Tibial artery (tissue), 4 donors: ENCODE measurements at regions not wholly inside any gene's neighbourhood (a gene's known extent, or its start where the extent isn't known, plus 50 kb on each side); places are given as distances from the start of the nearest gene placed in this dataset.

Experiments
- DNase-seq, 2 donors: peaks; one replicate each; pipeline ENCODE4 v3.0.0-alpha.2; 2019
- H3K27ac ChIP-seq, 2 donors: fragments of 200-600 bp; sonication (generic) in 1 of 2; 1 replicate in 1 of 2; 2 replicates in 1 of 2; pipeline ENCODE4 v1.5.1; 2018 to 2019; ENCODE audit warnings: mild to moderate bottlenecking in 1 of 2
- H3K27me3 ChIP-seq, 2 donors: fragments of 200-600 bp; sonication (generic) in 1 of 2; one replicate each; pipeline versions ENCODE4 v1.5.1 to v1.6.0; 2016 to 2019
- H3K36me3 ChIP-seq, 3 donors: fragments of 200-600 bp; sonication (generic) in 2 of 3; one replicate each; pipeline ENCODE4 v1.5.1; 2016 to 2019; ENCODE audit warnings: mild to moderate bottlenecking in 2 of 3
- H3K4me1 ChIP-seq, 4 donors: fragments of 200-600 bp; sonication (generic) in 2 of 4; 1 replicate in 3 of 4; 2 replicates in 1 of 4; pipeline ENCODE4 v1.5.1; 2016 to 2019
- H3K4me3 ChIP-seq, 2 donors: fragments of 200-600 bp; sonication (generic) in 1 of 2; 1 replicate in 1 of 2; 2 replicates in 1 of 2; pipeline ENCODE4 v1.5.1; 2018 to 2019; ENCODE audit warnings: mild to moderate bottlenecking in 2 of 2
- H3K9me3 ChIP-seq, 3 donors: fragments of 200-600 bp; sonication (generic) in 1 of 3; one replicate each; pipeline ENCODE4 v1.5.1; 2016 to 2019
- intact Hi-C: fragments of 100-400 bp; cut with DNase I; formaldehyde crosslinking; loops from one replicate; pipeline ENCODE4 v1.15.0; 2023; ENCODE audit warnings: low total_unique reads
- TF ChIP-seq, protein P1 (sequence below), 2 experiments: fragments of 200-600 bp in 1 of 2; fragments of 450-650 bp in 1 of 2; IDR thresholded peaks; one replicate each; pipeline ENCODE4 v1.5.1; 2017 to 2019; ENCODE audit warnings: antibody characterized with exemption in 2 of 2, mild to moderate bottlenecking in 1 of 2, moderate library complexity in 1 of 2

DNA sequence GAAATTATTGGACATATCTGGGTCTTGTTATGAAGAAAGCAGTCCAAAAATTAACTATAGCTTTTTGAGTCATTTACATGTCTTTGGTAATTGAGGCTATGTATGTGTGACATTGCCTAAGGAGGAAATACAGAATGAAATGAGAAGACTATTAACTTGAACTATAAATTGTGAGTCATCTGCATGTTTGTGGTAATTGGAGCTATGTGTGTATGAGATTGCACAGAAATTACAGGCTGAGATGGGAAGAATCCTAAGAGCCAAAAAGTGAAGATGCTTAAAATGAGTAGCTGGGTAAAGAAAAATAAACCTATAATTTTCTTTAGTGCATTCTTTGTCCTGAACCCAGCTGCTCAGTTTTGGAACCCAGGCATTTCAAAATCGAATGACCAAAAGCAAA is 747.6 kb upstream of the EDIL3 start:
- no peaks in the 10 kb centered on the region for H3K4me1 ChIP-seq
- no peaks in the 10 kb centered on the region for H3K27me3 ChIP-seq
- H3K9me3 ChIP-seq, result no peaks in the 10 kb centered on the region
- TF ChIP-seq, protein P1, sequence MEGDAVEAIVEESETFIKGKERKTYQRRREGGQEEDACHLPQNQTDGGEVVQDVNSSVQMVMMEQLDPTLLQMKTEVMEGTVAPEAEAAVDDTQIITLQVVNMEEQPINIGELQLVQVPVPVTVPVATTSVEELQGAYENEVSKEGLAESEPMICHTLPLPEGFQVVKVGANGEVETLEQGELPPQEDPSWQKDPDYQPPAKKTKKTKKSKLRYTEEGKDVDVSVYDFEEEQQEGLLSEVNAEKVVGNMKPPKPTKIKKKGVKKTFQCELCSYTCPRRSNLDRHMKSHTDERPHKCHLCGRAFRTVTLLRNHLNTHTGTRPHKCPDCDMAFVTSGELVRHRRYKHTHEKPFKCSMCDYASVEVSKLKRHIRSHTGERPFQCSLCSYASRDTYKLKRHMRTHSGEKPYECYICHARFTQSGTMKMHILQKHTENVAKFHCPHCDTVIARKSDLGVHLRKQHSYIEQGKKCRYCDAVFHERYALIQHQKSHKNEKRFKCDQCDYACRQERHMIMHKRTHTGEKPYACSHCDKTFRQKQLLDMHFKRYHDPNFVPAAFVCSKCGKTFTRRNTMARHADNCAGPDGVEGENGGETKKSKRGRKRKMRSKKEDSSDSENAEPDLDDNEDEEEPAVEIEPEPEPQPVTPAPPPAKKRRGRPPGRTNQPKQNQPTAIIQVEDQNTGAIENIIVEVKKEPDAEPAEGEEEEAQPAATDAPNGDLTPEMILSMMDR (IDR thresholded peaks at IDR 0.05), result no peak
- intact Hi-C loops, result no loop called here
- no peak overlapping the region for H3K27ac ChIP-seq
- H3K4me3 ChIP-seq, result no peak overlapping the region
- no peak for DNase-seq
- no peaks in the 10 kb centered on the region for H3K36me3 ChIP-seq

GRCh38 chr5:85140471-85140870 is 755.8 kb upstream of the EDIL3 start:
- no peaks in the 10 kb centered on the region for H3K4me1 ChIP-seq
- DNase-seq, result no peak
- intact Hi-C loops, result no loop called here
- H3K27ac ChIP-seq, result no peak overlapping the region
- H3K4me3 ChIP-seq, result no peak overlapping the region
- H3K27me3 ChIP-seq, result no peaks in the 10 kb centered on the region
- H3K9me3 ChIP-seq, result no peaks in the 10 kb centered on the region
- TF ChIP-seq, protein P1 (IDR thresholded peaks at IDR 0.05), result no peak
- H3K36me3 ChIP-seq, result no peaks in the 10 kb centered on the region

- no peak overlapping the region for H3K4me3 ChIP-seq
- no peaks in the 10 kb centered on the region for H3K9me3 ChIP-seq
- no peaks in the 10 kb centered on the region for H3K4me1 ChIP-seq
- intact Hi-C loops, result no loop called here
- no peak for DNase-seq
- H3K27ac ChIP-seq, result no peak overlapping the region
- no peaks in the 10 kb centered on the region for H3K36me3 ChIP-seq
- TF ChIP-seq, protein P1 (IDR thresholded peaks at IDR 0.05), result no peak
- H3K27me3 ChIP-seq, result no peaks in the 10 kb centered on the region
Measured at GRCh38 chr5:85143138-85143537, 758.5 kb upstream of the EDIL3 start.

- no peaks in the 10 kb centered on the region for H3K27me3 ChIP-seq
- TF ChIP-seq, protein P1 (IDR thresholded peaks at IDR 0.05), result no peak
- no peaks in the 10 kb centered on the region for H3K9me3 ChIP-seq
- no peak overlapping the region for H3K27ac ChIP-seq
- intact Hi-C loops, result no loop called here
- no peak for DNase-seq
- H3K4me1 ChIP-seq, result no peaks in the 10 kb centered on the region
- H3K4me3 ChIP-seq, result no peak overlapping the region
- H3K36me3 ChIP-seq, result no peaks in the 10 kb centered on the region
Measured at GRCh38 chr5:85148701-85149100, 764.0 kb upstream of the EDIL3 start.

DNA sequence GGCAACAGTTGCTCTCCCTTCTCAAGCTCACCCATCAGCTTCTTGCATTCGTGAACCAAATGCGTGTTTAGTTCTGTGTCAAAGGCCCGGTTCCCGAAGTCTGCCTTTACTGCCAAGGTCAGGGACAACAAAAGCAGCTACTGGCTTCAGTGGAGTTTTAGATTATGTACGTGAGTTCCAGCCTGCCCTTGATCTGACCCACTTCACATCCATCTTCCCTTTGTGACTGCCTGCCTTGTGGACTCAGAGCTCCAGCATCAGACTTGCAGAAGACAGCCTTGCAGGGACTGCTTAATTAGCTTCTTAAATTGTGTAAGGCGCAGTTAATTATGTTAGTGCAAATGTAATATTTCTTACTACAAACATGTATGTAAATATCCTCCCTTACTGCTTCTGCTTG is 774.7 kb upstream of the EDIL3 start:
- H3K36me3 ChIP-seq, result no peaks in the 10 kb centered on the region
- intact Hi-C loops, result no loop called here
- no peaks in the 10 kb centered on the region for H3K27me3 ChIP-seq
- no peak overlapping the region for H3K4me3 ChIP-seq
- H3K27ac ChIP-seq, result no peak overlapping the region
- DNase-seq, result no peak
- H3K9me3 ChIP-seq, result no peaks in the 10 kb centered on the region
- TF ChIP-seq, protein P1 (IDR thresholded peaks at IDR 0.05), result no peak
- no peaks in the 10 kb centered on the region for H3K4me1 ChIP-seq

DNA sequence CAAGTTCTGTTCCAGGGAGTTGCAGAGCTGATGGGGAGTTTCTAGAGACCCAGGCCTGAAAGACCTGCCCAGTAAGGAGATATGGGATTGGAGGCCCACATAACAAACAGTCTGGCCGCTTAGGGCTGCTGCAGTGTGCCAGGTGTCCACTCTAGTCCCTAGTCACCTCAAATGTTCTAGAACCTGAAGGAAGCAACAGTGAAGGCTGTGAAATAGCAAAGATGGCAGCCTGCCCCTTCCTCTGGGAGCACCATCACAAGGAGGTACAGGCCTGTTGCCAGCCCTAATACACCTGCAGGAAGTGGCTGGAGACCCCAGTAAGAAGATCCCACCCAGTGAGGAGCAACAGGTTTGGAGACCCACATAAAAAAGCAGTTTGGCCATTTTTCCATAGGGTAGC is 783.8 kb upstream of the EDIL3 start:
- Histone ChIP-seq H3K36me3 (no peaks in the 10 kb centered on the region), H3K27me3 (no peaks in the 10 kb centered on the region), H3K4me1 (no peaks in the 10 kb centered on the region), H3K27ac (no peak overlapping the region), H3K9me3 (peaks cover 0 to 4% (median 0%) of the 10 kb centered on the region in 3 donors), H3K4me3 (no peak overlapping the region)
- TF ChIP-seq, protein P1 (IDR thresholded peaks at IDR 0.05), result no peak
- intact Hi-C loops, result no loop called here
- DNase-seq, result no peak
